ENCODE measurements at regions not wholly inside any gene's neighbourhood (a gene's known extent, or its start where the extent isn't known, plus 50 kb on each side); places are given as distances from the start of the nearest gene placed in this dataset.

- no peaks in the 10 kb centered on the region for H3K27me3 ChIP-seq (replicated peaks in 1 of 2; ENCODE audit: control insufficient read depth in 2 of 2, insufficient read depth in 2 of 2, low read length in 1 of 2)
- no peaks in the 10 kb centered on the region for H3K4me1 ChIP-seq (ENCODE audit: control insufficient read depth, insufficient read depth, low read length)
- H3K79me2 ChIP-seq (ENCODE audit: control insufficient read depth, insufficient read depth, low read length), result no peaks in the 10 kb centered on the region
- H3K4me2 ChIP-seq (ENCODE audit: control insufficient read depth, insufficient read depth), result no peak overlapping the region
- no peaks in the 10 kb centered on the region for H4K20me1 ChIP-seq (ENCODE audit: control insufficient read depth, insufficient read depth)
- 0% methylated on average over 2 of the region's 2 CpGs for WGBS (ENCODE audit: insufficient coverage, insufficient replicate concordance, low lambda C conversion rate, missing lambda C conversion rate)
- ChIA-PET CTCF (no interaction called here), POLR2A (no interaction called here), SMC1A (ENCODE audit: uncharacterized antibody, unreplicated experiment) (no interaction called here), RAD21 (ENCODE audit: unreplicated experiment) (no interaction called here)
- ATAC-seq, result no peak
- no peak for FAIRE-seq
- intact Hi-C loops (cut with micrococcal nuclease; ENCODE audit: unreplicated experiment), result no loop called here
- H3K9me3 ChIP-seq (replicated peaks; ENCODE audit: control insufficient read depth, insufficient read depth, low read length), result no peaks in the 10 kb centered on the region
- H3K27ac ChIP-seq (ENCODE audit: control insufficient read depth, insufficient read depth), result no peak overlapping the region
- no peak for TF ChIP-seq SREBF2 (IDR thresholded peaks at IDR 0.05; ENCODE audit: low read length)
- TF ChIP-seq HDAC6 (IDR thresholded peaks at IDR 0.05; ENCODE audit: unreplicated experiment), result no peak
- no peak for TF ChIP-seq KAT2A (conservative IDR thresholded peaks at IDR 0.05; ENCODE audit: control insufficient read depth, low read depth, low read length)
- TF ChIP-seq, protein P1, sequence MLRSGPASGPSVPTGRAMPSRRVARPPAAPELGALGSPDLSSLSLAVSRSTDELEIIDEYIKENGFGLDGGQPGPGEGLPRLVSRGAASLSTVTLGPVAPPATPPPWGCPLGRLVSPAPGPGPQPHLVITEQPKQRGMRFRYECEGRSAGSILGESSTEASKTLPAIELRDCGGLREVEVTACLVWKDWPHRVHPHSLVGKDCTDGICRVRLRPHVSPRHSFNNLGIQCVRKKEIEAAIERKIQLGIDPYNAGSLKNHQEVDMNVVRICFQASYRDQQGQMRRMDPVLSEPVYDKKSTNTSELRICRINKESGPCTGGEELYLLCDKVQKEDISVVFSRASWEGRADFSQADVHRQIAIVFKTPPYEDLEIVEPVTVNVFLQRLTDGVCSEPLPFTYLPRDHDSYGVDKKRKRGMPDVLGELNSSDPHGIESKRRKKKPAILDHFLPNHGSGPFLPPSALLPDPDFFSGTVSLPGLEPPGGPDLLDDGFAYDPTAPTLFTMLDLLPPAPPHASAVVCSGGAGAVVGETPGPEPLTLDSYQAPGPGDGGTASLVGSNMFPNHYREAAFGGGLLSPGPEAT (IDR thresholded peaks at IDR 0.05; ENCODE audit: low read depth), result no peak
- no peak for TF ChIP-seq FOXK2 (IDR thresholded peaks at IDR 0.05)
- no peak for TF ChIP-seq TAF1 (IDR thresholded peaks at IDR 0.05; ENCODE audit: borderline replicate concordance, low read depth, low read length)
- TF ChIP-seq NR2C2 (IDR thresholded peaks at IDR 0.05; ENCODE audit: borderline replicate concordance, control insufficient read depth, insufficient read length, low read depth), result no peak
- TF ChIP-seq SMAD5 (IDR thresholded peaks at IDR 0.05; ENCODE audit: low read depth), result no peak
- TF ChIP-seq, protein P2, sequence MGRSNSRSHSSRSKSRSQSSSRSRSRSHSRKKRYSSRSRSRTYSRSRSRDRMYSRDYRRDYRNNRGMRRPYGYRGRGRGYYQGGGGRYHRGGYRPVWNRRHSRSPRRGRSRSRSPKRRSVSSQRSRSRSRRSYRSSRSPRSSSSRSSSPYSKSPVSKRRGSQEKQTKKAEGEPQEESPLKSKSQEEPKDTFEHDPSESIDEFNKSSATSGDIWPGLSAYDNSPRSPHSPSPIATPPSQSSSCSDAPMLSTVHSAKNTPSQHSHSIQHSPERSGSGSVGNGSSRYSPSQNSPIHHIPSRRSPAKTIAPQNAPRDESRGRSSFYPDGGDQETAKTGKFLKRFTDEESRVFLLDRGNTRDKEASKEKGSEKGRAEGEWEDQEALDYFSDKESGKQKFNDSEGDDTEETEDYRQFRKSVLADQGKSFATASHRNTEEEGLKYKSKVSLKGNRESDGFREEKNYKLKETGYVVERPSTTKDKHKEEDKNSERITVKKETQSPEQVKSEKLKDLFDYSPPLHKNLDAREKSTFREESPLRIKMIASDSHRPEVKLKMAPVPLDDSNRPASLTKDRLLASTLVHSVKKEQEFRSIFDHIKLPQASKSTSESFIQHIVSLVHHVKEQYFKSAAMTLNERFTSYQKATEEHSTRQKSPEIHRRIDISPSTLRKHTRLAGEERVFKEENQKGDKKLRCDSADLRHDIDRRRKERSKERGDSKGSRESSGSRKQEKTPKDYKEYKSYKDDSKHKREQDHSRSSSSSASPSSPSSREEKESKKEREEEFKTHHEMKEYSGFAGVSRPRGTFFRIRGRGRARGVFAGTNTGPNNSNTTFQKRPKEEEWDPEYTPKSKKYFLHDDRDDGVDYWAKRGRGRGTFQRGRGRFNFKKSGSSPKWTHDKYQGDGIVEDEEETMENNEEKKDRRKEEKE (IDR thresholded peaks at IDR 0.05), result no peak
- no peak for TF ChIP-seq ZNF24 (IDR thresholded peaks at IDR 0.05)
- no peak for TF ChIP-seq PAX8 (IDR thresholded peaks at IDR 0.05)
- TF ChIP-seq IRF5 (IDR thresholded peaks at IDR 0.05; ENCODE audit: borderline replicate concordance), result no peak
- no peak for TF ChIP-seq CREB1 (IDR thresholded peaks at IDR 0.05; ENCODE audit: low read depth)
- H2AFZ ChIP-seq (ENCODE audit: control insufficient read depth, low read depth, low read length), result no peak overlapping the region
- H3K9ac ChIP-seq (ENCODE audit: control insufficient read depth, insufficient read depth, low read length), result no peak overlapping the region
- H3K4me3 ChIP-seq, result no peak overlapping the region
- DNase-seq (ENCODE audit: low read depth, low spot score), result no peak
- in situ Hi-C loops (cut with MboI), result no loop called here
- H3K36me3 ChIP-seq (ENCODE audit: control insufficient read depth in 2 of 2, insufficient read depth in 2 of 2, low read length in 1 of 2), result no peaks in the 10 kb centered on the region
- no TSS peak for BruUV-seq (replicated peaks)
These were observed 818.9 kb downstream of the KCNT2 start for GRCh38 chr1:195789321-195789720.
